ENCODE measurements at regions not wholly inside any gene's neighbourhood (a gene's known extent, or its start where the extent isn't known, plus 50 kb on each side); places are given as distances from the start of the nearest gene placed in this dataset.

- Histone ChIP-seq H3K4me3 (no peak overlapping the region), H3K27me3 (no peaks in the 10 kb centered on the region), H3K9me3 (no peaks in the 10 kb centered on the region), H3K36me3 (no peaks in the 10 kb centered on the region), H3K27ac (no peak overlapping the region), H3K4me1 (no peaks in the 10 kb centered on the region)
- DNase-seq = no peak
- TF ChIP-seq CTCF (IDR thresholded peaks at IDR 0.05) = no peak
- no peak for TF ChIP-seq POLR2A (IDR thresholded peaks at IDR 0.05)
Measured at GRCh38 chr13:40129467-40129866, 474.0 kb downstream of the COG6 start.

GRCh38 chr13:40130871-40131636, 475.6 kb downstream of the COG6 start:
- Histone ChIP-seq H3K4me1 (no peaks in the 10 kb centered on the region), H3K27me3 (no peaks in the 10 kb centered on the region), H3K9me3 (no peaks in the 10 kb centered on the region), H3K36me3 (no peaks in the 10 kb centered on the region), H3K4me3 (no peak overlapping the region), H3K27ac (no peak overlapping the region)
- no peak for TF ChIP-seq CTCF (IDR thresholded peaks at IDR 0.05)
- no peak for TF ChIP-seq POLR2A (IDR thresholded peaks at IDR 0.05)
- DNase-seq = peak in 1 of 3 donors; percentile 59

- no peak for DNase-seq
Measured at GRCh38 chr13:40132249-40132648, 476.8 kb downstream of the COG6 start.

GRCh38 chr13:40136896-40137295, 481.4 kb downstream of the COG6 start:
- H3K4me3 ChIP-seq = no peak overlapping the region
- H3K36me3 ChIP-seq = no peaks in the 10 kb centered on the region
- no peak for DNase-seq
- H3K27me3 ChIP-seq = no peaks in the 10 kb centered on the region
- no peak overlapping the region for H3K27ac ChIP-seq
- no peaks in the 10 kb centered on the region for H3K9me3 ChIP-seq
- TF ChIP-seq POLR2A (IDR thresholded peaks at IDR 0.05) (no peak), CTCF (IDR thresholded peaks at IDR 0.05) (no peak)
- H3K4me1 ChIP-seq = no peaks in the 10 kb centered on the region

More at GRCh38 chr13:40132249-40132648, 476.8 kb downstream of the COG6 start:
- TF ChIP-seq POLR2A (IDR thresholded peaks at IDR 0.05) (no peak), CTCF (IDR thresholded peaks at IDR 0.05) (no peak)
- Histone ChIP-seq H3K4me3 (no peak overlapping the region), H3K4me1 (no peaks in the 10 kb centered on the region), H3K9me3 (no peaks in the 10 kb centered on the region), H3K27ac (no peak overlapping the region), H3K27me3 (no peaks in the 10 kb centered on the region), H3K36me3 (no peaks in the 10 kb centered on the region)

GRCh38 chr13:40137400-40137799, 481.9 kb downstream of the COG6 start:
- Histone ChIP-seq H3K27ac (no peak overlapping the region), H3K4me3 (no peak overlapping the region), H3K36me3 (no peaks in the 10 kb centered on the region), H3K9me3 (no peaks in the 10 kb centered on the region), H3K4me1 (no peaks in the 10 kb centered on the region), H3K27me3 (no peaks in the 10 kb centered on the region)
- no peak for DNase-seq
- TF ChIP-seq CTCF (IDR thresholded peaks at IDR 0.05) (no peak), POLR2A (IDR thresholded peaks at IDR 0.05) (no peak)

Data from Peyer's patch (tissue), 4 donors.